Parathyroid adenoma (tissue), 2 donors: ENCODE measurements at regions not wholly inside any gene's neighbourhood (a gene's known extent, or its start where the extent isn't known, plus 50 kb on each side); places are given as distances from the start of the nearest gene placed in this dataset.
"Not testable (repeated sequence)": the region's sequence is repeated elsewhere in the genome, so short reads cannot be mapped to it uniquely, and the experiment has no call there.

Experiments
- H2AFZ ChIP-seq: fragments of 300-600 bp; sonication (generic); one replicate; pipeline ENCODE4 v1.7.0; 2017; ENCODE audit warnings: antibody characterized with exemption, mild to moderate bottlenecking
- H3K27ac ChIP-seq: fragments of 300-600 bp; sonication (generic); one replicate; pipeline ENCODE4 v1.7.0; 2017
- H3K27me3 ChIP-seq: fragments of 300-600 bp; sonication (generic); one replicate; pipeline ENCODE4 v1.7.0; 2017; ENCODE audit warnings: low read length; ENCODE audit not compliant: control insufficient read depth, insufficient read depth
- H3K36me3 ChIP-seq: fragments of 300-600 bp; sonication (generic); one replicate; pipeline ENCODE4 v1.7.0; 2017; ENCODE audit warnings: low read length; ENCODE audit not compliant: control insufficient read depth, insufficient read depth
- H3K4me1 ChIP-seq: fragments of 300-600 bp; sonication (generic); one replicate; pipeline ENCODE4 v1.7.0; 2017; ENCODE audit warnings: control low read depth
- H3K4me2 ChIP-seq: fragments of 300-600 bp; sonication (generic); one replicate; pipeline ENCODE4 v1.7.0; 2017; ENCODE audit warnings: low read length
- H3K4me3 ChIP-seq: fragments of 300-600 bp; sonication (generic); one replicate; pipeline ENCODE4 v1.7.0; 2017; ENCODE audit warnings: low read depth, low read length
- H3K79me2 ChIP-seq: fragments of 300-600 bp; sonication (generic); one replicate; pipeline ENCODE4 v1.7.0; 2017; ENCODE audit warnings: control low read depth
- H3K9ac ChIP-seq: fragments of 300-600 bp; sonication (generic); one replicate; pipeline ENCODE4 v1.7.0; 2017; ENCODE audit warnings: mild to moderate bottlenecking
- H3K9me3 ChIP-seq: fragments of 300-600 bp; sonication (generic); one replicate; pipeline ENCODE4 v1.7.0; 2017; ENCODE audit warnings: low read length; ENCODE audit not compliant: control insufficient read depth
- CTCF ChIP-seq: fragments of 300-600 bp; sonication (generic); IDR thresholded peaks from one replicate; pipeline ENCODE4 v1.7.0; 2017; ENCODE audit warnings: antibody characterized with exemption, mild to moderate bottlenecking
- donor health status: primary hyperparathyroidism.

DNA sequence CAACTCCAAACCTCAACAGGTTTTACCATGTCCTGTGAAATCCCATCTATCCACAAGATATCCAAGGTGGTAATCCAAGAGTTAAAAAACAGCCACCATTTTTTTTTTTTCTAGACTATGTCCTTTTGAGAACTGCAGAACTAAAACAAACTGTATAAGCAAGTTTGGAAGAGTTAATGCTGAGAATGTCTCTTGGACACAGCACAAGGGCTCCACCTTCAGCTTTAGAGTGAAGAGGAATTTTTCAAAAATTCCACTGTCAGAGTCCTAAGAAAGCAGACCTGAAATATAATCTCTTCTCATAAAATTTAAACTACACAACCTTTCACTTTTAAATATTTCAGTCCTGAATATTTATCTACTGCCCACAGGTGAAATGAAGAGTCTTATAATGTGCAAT, 167.8 kb upstream of the CCNG1 start:
- no peaks in the 10 kb centered on the region for H3K4me1 ChIP-seq
- no peak for TF ChIP-seq CTCF
- no peak overlapping the region for H2AFZ ChIP-seq
- H3K4me3 ChIP-seq = no peak overlapping the region
- H3K27ac ChIP-seq = no peak overlapping the region
- H3K27me3 ChIP-seq = no peaks in the 10 kb centered on the region
- H3K79me2 ChIP-seq = no peaks in the 10 kb centered on the region
- no peak overlapping the region for H3K9ac ChIP-seq
- H3K4me2 ChIP-seq = no peak overlapping the region
- H3K36me3 ChIP-seq = no peaks in the 10 kb centered on the region
- H3K9me3 ChIP-seq = no peaks in the 10 kb centered on the region

DNA sequence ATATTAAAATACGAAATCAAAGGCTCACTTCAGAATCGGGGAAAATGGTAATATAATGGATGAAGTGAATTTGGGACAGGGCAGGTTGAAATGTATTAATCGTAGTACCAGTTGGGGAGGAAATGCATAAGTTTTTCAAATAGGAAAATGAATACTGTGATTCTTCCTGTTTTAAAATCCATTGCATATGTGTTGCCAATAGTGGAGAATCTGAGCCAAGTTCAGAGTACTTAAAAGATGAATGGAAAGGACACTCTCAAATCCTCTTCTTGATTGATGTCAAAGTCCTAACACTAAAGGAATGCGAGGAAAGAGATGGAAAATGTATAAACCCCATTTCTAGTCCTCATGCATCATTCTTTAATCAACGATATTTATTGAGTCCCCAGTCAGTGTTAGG, 160.9 kb upstream of the CCNG1 start:
- no peak overlapping the region for H2AFZ ChIP-seq
- no peak overlapping the region for H3K4me3 ChIP-seq
- no peaks in the 10 kb centered on the region for H3K4me1 ChIP-seq
- no peaks in the 10 kb centered on the region for H3K36me3 ChIP-seq
- H3K79me2 ChIP-seq = no peaks in the 10 kb centered on the region
- no peak overlapping the region for H3K9ac ChIP-seq
- no peak overlapping the region for H3K27ac ChIP-seq
- no peaks in the 10 kb centered on the region for H3K9me3 ChIP-seq
- TF ChIP-seq CTCF = no peak
- H3K4me2 ChIP-seq = no peak overlapping the region
- no peaks in the 10 kb centered on the region for H3K27me3 ChIP-seq

- H3K79me2 ChIP-seq, H3K4me3 ChIP-seq, H3K27ac ChIP-seq, H3K4me2 ChIP-seq, H3K27me3 ChIP-seq, H3K4me1 ChIP-seq, H3K36me3 ChIP-seq, H2AFZ ChIP-seq, H3K9me3 ChIP-seq, H3K9ac ChIP-seq: not testable (repeated sequence)
These were observed 156.5 kb upstream of the CCNG1 start for GRCh38 chr5:163280897-163281296.

DNA sequence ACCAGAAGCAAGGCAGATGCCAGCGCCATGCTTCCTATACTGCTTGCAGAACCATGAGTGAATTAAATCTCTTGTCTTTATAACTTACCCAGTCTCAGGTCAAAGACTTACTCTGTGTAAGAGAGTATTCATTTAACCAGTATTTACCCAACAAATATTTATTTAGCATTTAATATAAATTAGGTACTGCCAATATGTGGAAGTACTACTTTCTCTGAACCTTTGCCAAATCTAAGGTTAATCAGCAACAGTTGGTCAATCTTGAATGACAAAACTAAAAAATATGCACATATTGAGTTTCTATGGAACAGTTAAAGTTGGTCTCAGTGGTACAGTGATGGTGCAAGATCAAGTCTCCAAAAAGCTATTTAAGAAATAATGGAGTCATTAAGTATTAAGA, 155.9 kb upstream of the CCNG1 start:
- Histone ChIP-seq H3K4me2 (no peak overlapping the region), H3K4me1 (no peaks in the 10 kb centered on the region), H3K27ac (no peak overlapping the region), H3K27me3 (no peaks in the 10 kb centered on the region), H3K9me3 (no peaks in the 10 kb centered on the region), H3K4me3 (no peak overlapping the region), H3K79me2 (no peaks in the 10 kb centered on the region), H3K36me3 (no peaks in the 10 kb centered on the region), H3K9ac (no peak overlapping the region), H2AFZ (no peak overlapping the region)
- TF ChIP-seq CTCF = no peak

- Histone ChIP-seq H3K9me3 (no peaks in the 10 kb centered on the region), H3K79me2 (no peaks in the 10 kb centered on the region), H3K36me3 (no peaks in the 10 kb centered on the region), H3K9ac (no peak overlapping the region), H2AFZ (no peak overlapping the region), H3K4me3 (no peak overlapping the region), H3K4me1 (no peaks in the 10 kb centered on the region), H3K27ac (no peak overlapping the region), H3K4me2 (no peak overlapping the region), H3K27me3 (no peaks in the 10 kb centered on the region)
- TF ChIP-seq CTCF = no peak
These were observed 143.6 kb upstream of the CCNG1 start for GRCh38 chr5:163293836-163294235.
